Stromal cell of bone marrow (primary cell): ENCODE measurements at regions not wholly inside any gene's neighbourhood (a gene's known extent, or its start where the extent isn't known, plus 50 kb on each side); places are given as distances from the start of the nearest gene placed in this dataset.
"Not testable (repeated sequence)": the region's sequence is repeated elsewhere in the genome, so short reads cannot be mapped to it uniquely, and the experiment has no call there.

Experiments used
- DNase-seq: peaks from one replicate; pipeline ENCODE4 v3.0.0-alpha.2; 2012; ENCODE audit warnings: low read depth

DNA sequence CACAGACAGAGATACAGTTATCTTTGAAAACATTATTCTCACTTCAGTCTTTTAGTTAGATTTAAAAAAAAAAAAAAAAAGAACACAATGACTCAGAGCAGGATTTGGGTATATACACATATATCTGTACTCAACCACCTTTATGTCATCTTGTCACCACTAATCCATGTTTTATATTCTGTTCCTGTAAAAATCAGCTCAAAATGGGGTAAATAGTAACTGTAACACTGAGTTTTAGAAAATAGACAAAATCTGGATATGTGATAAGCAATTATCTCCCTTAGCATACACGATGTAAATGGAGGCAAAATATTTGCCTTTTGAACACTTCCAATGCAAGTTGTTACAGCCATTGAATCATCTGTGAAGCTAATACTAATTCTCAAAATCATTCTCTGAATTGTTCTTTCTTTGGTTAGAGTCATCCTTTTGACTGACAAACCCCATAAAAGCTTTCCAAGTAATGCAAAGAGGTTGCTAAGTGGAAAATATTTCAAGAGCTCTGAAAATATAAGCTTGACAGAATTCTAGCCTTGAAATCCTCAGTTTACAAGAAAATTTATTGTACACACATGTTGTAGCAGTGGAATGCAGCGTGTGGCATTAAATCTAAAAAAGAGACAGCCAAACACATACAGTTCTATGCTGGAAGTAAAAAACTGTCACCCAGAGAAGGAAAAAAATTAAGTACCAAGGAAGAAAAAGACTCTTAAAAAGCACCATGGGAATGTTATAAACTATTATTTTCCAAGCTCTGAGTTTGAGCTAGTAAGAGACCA, 502.2 kb upstream of the PHF14 start:
- no peak for DNase-seq

GRCh38 chr7:10472115-10472514, 501.6 kb upstream of the PHF14 start:
- no peak for DNase-seq

GRCh38 chr7:10473569-10473968, 500.1 kb upstream of the PHF14 start:
- no peak for DNase-seq

DNA sequence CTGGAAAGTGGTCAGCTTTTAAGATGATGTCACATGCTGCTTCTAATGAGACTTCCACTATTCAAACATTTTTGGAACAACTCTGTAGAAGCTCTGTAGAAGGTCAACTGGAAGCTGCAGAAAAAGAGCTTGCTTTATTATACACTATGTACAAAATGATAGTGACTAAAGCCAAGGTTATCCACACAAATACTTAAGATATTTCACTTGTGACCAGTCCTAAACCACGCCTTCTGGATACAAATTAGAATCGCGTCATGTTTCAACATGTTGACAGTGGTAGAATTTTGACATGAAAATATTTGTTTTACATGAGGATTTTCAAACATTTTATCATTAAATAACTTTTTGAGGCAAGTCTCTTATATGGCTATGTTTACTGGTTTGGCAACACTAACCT, 499.6 kb upstream of the PHF14 start:
- DNase-seq, result peak; percentile 0

DNA sequence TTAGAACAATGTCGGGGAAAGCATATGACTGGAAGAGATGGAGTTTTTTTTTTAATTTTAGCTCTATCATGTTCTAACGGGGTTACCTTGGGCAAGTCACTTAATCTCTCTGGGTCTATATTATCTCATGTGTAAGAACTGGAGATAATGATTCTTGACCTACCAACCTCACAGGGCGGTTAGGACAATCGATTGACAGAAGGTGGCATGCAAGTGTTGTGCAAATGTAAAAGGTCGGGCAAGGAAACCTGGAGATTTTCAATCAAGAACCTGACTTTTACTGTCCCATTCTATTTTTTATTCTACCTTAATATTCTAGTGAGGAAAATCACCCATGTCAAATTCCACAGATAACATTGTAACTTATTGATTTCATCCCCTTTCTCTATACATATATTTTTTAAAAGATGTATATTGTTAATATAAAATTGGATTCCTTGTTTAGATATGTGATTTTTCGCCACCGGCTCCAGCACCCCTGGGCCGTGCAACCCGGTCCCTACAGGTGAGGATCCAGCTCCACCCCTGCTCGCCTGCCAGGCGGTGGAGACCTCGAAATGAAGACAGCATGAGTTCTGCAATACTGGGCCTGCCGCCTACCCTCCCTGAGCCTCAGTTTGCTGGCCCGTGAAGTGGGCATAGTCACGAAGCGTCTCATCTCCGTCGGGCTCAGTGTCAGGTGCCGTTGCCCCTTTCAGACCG, 497.6 kb upstream of the PHF14 start:
- no peak for DNase-seq

- no peak for DNase-seq
These were observed 497.0 kb upstream of the PHF14 start for GRCh38 chr7:10476642-10477041.

- DNase-seq, result no peak
These were observed 490.0 kb upstream of the PHF14 start for GRCh38 chr7:10483671-10484070.

DNA sequence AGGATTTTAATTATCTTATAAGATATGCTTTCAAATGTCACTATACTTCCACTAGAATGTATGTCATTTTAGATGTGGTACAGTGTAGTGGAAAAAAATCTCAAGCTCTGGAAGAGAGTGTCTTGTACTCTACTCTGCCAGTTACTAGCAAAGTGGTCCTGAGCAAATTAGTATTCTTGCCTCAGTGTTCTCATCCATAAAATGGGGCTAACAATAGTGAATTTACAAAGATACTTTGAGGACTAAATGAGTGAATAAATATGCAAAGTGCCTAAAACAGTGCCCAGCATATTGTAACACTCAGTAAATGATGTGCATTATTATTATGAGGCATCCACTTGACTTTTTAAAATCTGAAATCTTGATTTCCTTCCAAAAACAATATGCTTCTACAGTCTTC, 488.9 kb upstream of the PHF14 start:
- no peak for DNase-seq

DNA sequence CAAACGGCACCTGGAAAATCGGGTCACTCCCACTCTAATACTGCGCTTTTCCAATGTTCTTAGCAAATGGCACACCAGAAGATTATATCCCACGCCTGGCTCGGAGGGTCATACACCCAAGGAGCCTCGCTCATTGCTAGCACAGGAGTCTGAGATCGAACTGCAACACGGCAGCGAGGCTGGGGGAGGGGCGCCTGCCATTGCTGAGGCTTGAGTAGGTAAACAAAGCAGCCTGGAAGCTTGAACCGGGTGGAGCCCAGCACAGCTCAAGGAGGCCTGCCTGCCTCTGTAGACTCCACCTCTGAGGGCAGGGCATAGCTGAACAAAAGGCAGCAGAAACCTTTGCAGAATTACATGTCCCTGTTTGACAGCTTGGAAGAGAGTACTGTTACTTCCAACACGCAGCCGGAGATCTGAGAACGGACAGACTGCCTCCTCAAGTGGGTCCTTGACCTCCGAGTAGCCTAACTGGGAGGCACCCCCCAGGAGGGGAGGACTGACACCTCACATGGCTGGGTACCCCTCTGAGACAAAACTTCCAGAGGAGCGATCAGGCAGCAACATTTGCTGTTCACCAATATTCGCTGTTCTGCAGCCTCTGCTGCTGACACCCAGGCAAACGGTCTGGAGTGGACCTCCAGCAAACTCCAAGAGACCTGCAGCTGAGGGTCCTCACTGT, 472.3 kb upstream of the PHF14 start:
- not testable (repeated sequence) for DNase-seq

DNA sequence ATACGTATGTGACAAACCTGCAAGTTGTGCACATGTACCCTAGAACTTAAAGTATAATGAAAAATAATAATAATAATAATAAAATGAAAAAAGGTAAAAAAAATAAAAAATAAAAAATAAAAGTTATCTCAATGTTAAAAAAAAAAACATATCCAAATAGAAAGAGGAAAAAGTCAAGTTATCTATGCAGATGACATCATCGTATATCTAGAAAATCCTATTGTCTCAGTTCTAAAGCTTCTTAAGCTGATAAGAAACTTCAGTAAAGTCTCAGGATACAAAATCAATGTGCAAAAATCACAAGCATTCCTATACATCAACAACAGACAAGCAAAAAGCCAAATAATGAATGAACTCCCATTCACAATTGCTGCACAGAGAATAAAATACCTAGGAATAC, 466.6 kb upstream of the PHF14 start:
- no peak for DNase-seq

DNA sequence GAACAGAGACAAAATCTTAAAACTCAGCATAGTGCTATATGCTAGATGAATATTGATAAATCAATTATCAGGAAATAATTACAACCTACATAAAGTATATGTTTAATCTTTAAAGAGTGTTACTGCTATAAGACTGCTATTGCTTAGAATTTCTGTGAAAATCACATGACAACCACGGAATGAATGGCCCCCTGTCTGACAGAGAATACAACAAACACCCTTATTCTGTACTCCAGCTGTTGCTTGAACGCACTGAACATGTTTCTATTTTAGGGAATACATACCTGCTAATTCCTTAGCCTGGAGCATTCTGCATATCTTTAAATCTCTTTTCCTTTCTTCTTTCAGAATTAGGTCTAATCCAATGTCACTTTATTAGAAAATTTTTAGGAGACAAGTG, 452.4 kb upstream of the PHF14 start:
- DNase-seq, result no peak

- not testable (repeated sequence) for DNase-seq
These were observed 440.2 kb upstream of the PHF14 start for GRCh38 chr7:10533429-10533828.

DNA sequence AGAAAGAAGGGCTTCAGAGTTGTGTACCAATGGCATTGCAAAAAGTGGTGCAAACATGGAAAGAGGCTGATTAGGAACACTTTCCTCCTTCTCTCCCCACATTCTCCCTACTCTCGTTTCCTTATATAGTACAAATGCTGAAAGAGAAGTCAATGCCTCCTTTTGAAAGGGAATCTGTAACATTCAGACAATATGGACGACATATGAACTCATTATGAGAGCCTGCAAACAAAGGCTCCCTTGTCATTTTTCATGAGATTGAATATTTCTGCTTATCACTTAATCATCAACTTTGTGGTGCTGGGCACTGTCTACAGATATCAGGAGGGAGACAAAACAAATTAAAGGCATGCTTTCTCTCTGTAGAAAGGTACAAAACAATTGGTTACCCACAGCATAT, 437.1 kb upstream of the PHF14 start:
- DNase-seq, result no peak

DNA sequence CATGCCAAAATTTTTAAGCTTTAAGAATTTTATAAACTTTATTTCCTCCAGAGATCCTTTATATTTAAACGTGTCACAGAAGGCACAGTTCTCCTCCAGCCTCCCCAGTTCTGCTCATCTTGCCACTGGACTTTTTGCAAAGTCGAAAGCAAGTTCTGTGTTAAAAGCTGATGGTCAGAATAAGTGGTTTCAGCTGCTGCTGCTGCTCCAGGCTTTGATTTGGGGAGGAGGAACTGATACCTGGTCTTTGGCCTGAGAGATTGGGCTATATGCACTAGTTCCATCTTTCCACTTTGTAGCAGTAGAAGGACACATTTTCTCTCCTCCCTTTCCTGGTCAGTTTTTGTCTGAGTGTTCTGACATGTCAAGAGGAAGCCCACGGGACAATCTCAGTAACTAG, 435.9 kb upstream of the PHF14 start:
- no peak for DNase-seq

GRCh38 chr7:10557375-10557774, 416.3 kb upstream of the PHF14 start:
- no peak for DNase-seq

DNA sequence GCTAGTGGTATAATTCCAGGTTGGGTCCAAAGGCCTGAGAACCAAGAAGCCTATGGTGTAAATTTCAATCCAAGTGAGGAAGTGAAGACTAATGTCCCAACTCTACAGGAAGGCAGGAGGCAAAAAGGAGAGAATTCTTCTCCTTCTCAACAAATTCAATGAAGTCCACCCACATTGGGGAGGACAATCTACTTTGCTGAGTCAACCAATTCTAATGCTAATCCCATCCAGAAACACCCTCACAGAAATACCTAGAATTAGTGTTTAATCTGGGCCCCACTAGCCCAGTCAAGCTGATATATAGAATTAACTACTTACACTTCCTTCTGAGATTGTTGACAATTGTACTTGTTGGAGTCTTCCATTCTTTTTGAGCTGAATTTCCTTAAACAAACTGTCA, 413.2 kb upstream of the PHF14 start:
- no peak for DNase-seq

GRCh38 chr7:10568891-10569290, 404.8 kb upstream of the PHF14 start:
- no peak for DNase-seq

DNA sequence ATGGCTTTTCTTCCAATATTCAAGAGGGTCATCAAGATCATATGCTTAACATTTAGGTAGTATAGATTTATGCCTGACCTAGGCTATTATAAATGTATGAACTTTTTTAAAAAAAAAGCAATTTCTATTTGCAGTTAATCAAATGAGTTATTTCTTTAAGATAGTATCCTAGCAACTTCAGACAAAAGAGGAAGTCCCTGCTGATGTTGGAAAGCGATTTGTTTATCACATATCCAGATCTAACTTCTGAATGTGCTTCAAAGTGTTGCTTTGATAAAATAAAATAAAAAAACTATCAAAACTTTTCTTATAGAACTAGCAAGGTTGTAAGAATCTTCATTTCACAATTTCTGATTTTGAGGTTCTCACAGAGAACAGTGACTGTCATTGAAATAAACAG, 401.9 kb upstream of the PHF14 start:
- no peak for DNase-seq

DNA sequence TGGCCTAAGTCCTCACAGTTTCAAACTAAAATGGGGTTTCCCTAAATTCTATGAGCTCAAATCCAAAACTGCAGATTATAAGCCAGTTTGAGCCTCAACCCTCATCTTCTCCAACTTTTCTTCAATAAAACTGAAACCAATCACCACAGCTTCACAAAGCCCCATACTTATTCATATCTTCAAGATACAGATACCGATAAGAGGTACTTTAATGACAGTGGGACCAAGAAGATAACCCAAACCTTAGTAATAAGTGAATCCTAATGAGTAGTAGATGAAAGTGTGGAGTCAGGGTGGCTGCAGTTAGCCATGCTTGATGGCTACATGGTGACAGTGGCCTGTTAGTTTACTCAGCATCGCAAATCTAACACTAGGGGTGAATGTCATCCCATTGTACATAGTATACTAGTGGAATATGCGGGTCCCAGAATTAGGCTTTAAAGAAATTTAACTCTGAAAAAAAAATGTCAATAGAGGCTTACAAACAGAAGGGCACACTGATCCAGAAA, 395.8 kb upstream of the PHF14 start:
- DNase-seq, result no peak

DNA sequence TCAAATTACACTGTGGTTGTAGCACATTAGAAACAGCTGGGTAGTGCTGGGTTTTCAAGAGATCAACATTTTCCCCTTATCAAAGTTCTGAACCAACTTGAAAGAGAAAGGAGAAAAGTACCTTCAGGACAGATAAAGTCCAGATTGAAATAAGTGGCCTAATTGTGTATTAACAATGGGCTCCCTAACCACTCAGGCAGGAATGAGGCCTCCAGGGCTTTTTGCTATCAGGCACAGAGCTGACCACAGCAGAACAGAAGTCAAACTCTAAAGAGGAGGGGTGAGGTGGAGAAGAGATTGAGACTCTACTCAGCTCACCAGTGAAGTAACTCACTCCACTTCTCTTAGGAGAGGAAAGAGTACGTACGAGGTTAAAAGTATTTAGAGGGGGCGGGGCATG, 394.1 kb upstream of the PHF14 start:
- DNase-seq, result no peak

GRCh38 chr7:10584886-10585285, 388.8 kb upstream of the PHF14 start:
- DNase-seq, result no peak

DNA sequence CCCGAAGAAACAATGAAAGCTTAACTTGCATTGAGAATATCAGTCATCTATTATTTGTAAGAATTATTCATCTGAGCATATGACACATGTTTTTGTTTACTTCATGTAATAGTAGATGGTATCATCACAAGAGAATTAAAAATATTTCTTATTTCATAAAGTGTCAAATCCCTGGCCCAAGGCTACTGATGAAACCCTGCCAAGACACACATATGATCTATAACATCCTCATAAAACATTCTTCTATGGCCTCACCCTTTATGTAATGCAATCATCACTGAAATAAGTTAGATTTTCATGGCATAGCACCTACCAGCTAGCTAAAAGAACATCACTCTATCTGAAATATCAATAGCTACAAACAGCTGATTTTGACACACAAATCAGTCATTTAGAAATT, 385.6 kb upstream of the PHF14 start:
- DNase-seq, result no peak

DNA sequence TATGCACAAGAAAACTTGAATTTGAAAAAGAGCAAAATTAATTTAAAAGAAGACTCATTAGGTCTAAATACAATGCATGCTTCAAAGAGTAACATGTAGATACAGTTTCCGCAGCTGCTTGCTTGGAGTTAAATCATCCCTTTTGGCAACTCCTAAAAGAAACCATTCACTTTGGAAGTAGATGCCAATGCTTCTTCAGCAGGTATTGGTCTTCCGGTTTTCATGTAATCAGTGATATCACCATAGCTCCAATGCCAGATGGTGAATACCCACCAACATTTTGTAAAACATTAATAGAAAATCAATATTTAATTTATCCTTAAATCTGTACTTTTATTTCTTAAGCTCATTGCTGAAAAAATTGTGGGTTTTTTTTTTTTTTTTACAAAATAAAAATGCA, 381.1 kb upstream of the PHF14 start:
- DNase-seq, result no peak
